GM12872 (cell line): ENCODE measurements at regions not wholly inside any gene's neighbourhood (a gene's known extent, or its start where the extent isn't known, plus 50 kb on each side); places are given as distances from the start of the nearest gene placed in this dataset.

Experiments used
- TF ChIP-seq, protein P1 (sequence below): IDR thresholded peaks from 3 replicates; pipeline ENCODE4 v1.5.1; 2011; ENCODE audit warnings: low read depth, mild to moderate bottlenecking, low read length, moderate library complexity; ENCODE audit not compliant: insufficient read depth

DNA sequence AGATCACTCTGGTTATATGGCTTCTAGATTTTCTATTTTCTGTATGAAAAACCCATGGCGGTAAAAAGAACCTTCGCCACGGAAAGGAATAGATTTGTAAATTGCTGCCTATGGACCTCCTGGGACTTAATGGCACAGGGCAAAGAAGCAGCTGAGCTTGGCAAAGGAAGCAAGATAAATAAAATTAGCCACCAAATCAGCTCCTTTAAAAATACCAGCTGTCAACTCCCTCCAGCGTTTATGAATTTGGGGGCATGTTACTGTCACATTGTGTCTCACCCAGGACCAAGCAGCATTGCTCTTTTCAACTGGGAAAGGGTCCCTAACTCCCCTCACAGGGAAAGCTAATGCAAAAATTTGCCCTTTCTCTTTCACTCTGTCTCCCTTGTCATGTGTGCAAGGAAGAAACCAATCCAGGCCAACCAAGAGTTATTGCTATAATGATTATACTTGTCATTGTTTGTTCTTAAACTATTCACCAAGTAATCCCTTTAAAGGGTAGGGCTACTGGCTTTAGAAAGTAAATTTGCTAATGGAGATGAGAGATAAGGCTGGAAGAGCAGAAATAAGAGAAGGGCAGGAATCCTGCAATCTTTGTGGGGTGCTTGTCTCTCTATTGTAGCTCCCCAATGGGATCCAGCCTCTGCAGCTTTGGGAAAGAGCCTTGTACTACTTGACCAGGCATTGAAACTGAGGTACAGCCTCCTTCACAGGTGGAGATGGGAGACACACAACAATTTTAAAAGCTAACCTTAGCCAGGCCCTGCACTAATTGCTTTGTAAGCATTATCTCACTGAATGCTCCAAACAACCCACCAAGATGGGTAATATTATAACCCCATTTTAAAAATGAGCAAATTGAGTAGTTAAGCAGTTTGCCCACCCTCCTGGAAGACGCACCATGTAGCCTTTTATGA, 119.1 kb upstream of the KLF7 start:
- TF ChIP-seq, protein P1, sequence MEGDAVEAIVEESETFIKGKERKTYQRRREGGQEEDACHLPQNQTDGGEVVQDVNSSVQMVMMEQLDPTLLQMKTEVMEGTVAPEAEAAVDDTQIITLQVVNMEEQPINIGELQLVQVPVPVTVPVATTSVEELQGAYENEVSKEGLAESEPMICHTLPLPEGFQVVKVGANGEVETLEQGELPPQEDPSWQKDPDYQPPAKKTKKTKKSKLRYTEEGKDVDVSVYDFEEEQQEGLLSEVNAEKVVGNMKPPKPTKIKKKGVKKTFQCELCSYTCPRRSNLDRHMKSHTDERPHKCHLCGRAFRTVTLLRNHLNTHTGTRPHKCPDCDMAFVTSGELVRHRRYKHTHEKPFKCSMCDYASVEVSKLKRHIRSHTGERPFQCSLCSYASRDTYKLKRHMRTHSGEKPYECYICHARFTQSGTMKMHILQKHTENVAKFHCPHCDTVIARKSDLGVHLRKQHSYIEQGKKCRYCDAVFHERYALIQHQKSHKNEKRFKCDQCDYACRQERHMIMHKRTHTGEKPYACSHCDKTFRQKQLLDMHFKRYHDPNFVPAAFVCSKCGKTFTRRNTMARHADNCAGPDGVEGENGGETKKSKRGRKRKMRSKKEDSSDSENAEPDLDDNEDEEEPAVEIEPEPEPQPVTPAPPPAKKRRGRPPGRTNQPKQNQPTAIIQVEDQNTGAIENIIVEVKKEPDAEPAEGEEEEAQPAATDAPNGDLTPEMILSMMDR: no peak

DNA sequence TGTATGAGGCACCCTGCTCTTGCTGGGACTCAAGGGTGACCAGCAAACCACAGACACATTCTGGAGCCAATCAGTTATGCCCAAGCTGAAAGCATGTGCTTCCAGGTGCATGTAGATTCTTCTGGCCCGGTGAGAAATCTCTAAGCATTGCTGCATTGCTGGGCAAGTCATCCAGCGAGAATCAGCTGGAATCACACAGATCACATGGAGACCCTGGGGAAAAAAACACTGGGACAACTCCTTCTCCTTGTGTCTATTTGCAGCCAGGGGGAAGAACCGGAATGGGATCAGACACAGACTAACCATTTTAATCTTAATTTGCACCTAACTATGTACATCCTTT, 119.7 kb upstream of the KLF7 start:
- TF ChIP-seq, protein P1: no peak

DNA sequence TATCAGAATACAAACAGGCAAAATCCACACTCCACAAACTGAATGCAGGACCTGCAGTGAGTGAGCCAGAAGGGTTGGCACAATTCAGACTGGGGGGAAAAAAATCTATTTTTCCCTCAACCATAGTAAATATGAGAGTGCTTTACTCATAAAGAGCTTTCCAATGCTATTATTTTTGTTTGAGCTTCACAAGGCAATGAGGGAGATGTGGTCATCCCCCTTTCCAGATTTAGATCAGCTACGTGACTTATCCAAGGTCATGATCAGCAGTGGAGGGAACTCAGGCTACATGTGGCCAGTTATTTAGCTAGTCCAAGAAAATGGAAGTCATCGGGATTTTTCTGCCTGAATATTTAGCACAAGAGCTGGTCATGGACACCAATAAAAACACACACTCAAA, 120.4 kb upstream of the KLF7 start:
- TF ChIP-seq, protein P1: no peak

DNA sequence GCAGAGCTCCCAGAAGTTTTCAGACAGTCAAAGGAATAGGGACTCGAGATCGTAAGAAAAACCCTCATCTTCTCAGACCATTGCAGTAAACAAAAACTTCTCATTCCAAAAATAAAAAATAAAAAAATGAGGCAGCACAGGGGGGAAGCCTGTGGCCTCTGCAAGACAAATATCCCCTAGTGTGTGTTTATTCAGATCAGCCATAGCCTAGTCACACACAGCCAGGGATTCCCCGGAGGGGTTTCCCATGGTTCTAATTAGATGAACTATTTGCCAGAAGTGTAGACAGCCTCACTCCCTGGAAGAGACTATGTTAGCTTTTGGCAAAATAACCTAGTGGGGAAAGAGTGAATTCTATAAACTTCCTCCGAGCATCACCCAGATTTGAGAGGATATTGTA, 122.9 kb upstream of the KLF7 start:
- TF ChIP-seq, protein P1: no peak

GRCh38 chr2:207289295-207290018, 123.7 kb upstream of the KLF7 start:
- TF ChIP-seq, protein P1: no peak

DNA sequence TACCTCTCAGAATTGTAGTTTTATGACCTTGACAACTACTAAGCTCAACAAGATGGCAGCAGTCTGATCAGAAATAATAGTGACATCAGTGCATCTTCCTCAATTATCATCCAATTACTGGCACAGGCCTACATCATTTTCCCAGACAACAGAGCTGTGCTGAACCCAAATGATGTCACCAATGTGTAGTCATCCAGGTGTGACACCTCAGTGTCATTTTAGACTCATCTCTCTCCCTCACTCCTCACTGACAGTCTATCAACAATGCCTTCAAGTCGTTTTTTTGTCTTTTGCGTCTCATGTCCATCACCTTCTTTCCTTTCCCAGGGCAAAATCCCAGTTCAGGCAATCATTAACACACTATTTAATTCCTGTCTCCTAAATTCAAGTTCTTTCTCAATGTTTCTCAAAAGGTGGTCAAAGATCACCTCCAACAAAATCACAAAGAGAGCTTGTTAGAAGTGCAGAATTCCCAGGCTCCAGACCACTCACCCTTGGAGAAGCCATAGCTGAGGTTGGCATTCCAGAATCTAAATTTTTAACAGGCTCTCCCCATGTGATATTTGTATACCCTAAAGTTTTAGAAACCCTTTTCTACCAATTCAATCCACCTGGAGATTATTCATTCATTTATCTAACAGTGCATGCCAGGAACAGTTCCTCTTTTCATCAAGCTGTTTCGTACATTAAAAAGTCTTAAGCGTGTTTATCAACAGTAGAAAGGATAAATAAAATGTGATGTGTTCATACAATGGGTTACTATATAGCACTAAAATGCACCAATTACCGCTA, 125.3 kb upstream of the KLF7 start:
- TF ChIP-seq, protein P1: no peak
